GM19324 (cell line): ENCODE measurements at regions not wholly inside any gene's neighbourhood (a gene's known extent, or its start where the extent isn't known, plus 50 kb on each side); places are given as distances from the start of the nearest gene placed in this dataset.
"Not testable (repeated sequence)": the region's sequence is repeated elsewhere in the genome, so short reads cannot be mapped to it uniquely, and the experiment has no call there.

Experiments used
- ATAC-seq: cut with Tn5 transposase; IDR thresholded peaks from one replicate; pipeline ENCODE4 v1.9.1; 2021; ENCODE audit warnings: mild to moderate bottlenecking, moderate library complexity; ENCODE audit not compliant: unreplicated experiment, low FRiP score

DNA sequence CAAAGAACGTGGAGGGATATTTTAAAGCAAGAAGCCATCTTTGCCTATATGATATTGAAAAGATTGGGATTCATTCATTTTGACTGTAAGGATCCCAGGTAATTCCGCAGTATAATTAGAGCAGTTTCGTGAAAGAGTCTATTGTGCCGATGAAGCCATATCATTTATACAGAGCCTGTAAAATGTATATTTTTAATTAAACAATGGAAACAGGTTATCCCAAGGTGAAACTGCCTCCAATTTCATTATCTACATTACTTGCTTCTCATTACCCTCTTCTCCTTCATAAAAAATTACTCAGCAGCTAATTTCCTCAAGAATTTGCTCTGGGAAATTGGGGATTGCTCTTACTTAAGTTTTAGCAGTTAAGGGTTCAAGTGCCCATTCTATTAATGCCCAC is 444.1 kb downstream of the SOCS6 start:
- no peak for ATAC-seq

DNA sequence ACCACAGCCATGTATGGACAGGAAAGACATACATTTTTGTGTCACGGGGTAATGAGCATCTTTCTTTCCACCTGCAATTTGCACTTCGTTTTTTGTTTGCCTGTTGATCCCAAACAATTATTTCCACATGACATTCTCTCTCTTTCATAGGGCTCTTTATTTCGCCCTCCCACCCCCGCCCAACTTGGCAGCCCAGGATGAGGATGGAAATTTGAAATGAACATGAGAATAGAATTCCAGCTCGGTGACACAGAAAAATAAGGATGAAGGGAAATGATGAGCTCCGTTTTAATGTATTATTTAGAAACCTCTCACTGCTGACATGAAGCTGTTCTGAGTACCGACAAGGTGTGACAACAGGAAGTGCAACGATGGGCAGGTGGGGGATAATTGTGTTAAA is 443.3 kb downstream of the SOCS6 start:
- ATAC-seq = no peak

DNA sequence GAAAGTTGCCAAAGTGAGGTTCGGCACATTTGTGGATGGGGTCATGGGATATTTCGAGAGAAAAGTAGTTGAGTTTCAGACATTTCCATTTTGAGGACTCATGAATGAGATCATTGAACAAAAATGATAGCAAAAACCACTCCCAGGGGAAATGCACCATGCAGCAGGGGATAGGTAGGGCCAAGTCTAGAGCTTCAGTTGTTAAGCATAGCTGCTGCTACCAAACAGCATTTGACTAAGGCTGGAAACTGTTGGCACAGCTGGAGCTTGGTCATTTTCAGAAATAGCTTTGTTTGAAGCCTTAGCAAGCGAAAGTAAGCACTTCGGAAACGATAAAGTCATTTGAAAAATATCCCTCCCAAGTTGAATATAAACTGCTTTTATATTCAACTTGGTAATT is 431.8 kb downstream of the SOCS6 start:
- ATAC-seq = no peak

DNA sequence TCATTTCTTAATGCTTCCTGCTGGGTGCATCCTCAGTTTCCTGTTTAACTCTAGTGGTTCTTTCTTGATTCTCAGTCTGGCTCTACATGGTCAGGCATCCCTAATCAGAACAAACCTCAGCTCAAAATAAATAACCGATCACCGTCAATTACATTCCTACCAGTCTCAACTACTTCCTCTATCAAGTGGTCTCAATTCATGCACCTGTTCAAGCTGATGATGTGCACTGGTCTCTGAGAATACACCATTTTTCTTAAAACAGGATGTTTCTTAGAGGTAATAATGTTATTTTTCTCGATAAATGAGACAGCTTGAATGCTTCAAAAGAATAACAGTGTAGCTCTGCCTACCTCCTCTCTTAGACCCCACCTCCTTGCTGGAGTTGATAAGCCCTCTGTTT is 420.9 kb downstream of the SOCS6 start:
- no peak for ATAC-seq

DNA sequence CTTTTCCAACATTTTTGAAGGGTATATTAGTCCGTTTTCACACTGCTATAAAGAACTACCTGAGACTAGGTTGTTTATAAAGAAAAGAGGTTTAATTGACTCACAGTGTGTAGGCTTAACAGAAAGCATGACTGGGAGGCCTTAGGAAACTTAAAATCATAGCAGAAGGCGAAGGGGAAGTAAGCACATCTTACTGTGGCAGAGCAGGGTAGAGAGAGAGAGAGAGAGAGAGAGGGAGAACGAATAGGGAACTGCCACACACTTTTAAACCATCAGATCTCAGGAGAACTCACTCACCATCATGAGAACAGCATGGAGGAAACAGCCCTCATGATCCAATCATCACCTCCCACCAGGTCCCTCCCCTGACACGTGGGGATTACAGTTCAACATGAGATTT is 420.3 kb downstream of the SOCS6 start:
- no peak for ATAC-seq

DNA sequence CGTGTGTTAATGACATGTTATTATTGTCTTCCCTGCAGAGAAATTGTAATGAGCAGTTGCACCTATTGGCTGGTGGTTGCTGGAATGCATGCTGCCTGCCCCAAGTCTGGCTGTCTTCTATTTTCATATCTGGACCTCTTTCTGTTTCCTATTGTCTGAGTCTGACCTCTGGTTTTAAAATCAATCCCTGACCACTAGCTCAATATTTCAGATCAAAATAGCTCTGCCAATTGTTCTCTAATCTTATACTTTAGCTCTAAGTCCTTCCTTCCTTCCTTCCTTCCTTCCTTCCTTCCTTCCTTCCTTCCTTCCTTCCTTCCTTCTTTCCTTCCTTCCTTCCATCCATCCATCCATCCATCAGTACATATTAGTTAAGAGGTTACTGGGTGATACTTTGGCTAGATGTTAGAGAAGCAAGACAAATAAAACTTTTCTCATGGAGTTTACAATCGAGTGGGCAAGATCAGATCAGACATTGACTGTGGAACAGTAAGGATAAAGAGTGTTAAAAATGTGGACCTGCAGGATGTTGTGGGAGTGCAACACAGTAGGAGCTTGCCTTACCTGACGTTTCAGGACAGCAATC is 417.1 kb downstream of the SOCS6 start:
- ATAC-seq = no peak

DNA sequence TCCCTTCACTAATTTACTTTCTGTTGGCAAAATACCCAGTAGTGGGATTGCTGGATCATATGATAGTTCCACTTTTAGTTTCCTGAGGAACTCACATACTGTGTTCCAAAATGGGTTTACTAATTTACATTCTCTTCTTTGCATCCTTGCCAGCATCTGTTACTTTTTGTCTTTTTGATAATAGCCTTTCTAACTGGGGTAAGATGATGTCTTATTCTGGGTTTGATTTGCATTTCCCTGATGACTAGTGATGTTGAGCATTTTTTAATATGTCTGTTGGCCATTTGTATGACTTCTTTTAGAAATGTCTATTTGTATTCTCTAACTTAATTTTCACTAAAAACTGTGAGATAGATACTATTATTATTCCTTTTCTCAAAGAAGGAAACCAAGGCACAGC is 411.7 kb downstream of the SOCS6 start:
- ATAC-seq = no peak

DNA sequence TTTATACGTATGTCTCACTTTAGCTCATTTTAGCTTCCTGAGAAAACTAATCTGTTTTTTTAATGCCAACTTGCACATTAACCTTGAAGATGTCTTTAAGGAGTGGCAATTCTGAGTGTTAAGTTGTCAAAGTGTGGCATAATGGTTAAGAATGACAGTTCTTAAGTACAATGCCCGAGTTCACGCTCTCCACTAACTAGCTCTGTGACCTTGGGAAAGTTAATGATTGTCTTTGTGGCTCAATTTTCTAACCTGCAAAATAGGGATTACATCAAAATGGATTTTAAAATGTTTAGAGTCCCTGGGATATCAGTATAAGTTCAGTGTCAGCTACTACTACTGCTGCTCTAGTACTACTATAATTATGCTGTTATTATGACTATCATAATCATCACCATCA is 409.7 kb downstream of the SOCS6 start:
- ATAC-seq = no peak

DNA sequence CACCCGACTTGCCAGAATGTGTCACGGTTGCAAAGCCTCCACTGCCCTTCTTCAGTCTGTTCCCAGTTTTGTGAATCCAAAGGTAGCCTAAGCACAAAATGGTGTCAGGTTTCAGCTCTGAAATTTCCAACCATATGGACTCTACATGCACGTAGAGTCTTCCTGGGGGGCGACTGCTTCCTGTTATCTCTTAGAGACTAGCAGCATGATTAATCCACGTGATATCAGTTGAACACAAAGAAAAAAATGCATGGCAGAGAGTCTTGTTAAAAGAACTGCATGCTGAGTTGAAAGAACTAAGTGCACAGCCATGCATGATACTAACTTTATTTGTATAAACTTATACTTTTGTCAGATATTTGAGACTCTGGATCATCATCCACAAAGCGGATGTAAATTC is 404.4 kb downstream of the SOCS6 start:
- no peak for ATAC-seq

DNA sequence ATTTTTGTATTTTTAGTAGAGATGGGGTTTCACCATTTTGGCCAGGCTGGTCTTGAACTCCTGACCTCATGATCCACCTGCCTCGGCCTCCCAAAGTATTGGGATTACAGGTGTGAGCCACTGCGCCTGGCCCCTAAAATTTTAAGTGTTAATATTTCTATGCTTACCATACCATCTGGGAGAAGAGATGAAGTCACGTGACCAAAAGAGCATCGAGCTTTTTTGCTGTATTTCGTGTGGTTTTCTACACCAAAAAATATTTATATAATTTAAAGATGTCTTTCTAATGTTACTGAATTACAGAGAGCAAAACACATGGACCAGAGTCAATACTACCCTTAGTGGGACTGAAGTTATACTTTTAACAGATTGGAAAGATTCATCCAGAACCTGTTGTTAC is 400.9 kb downstream of the SOCS6 start:
- ATAC-seq = not testable (repeated sequence)

DNA sequence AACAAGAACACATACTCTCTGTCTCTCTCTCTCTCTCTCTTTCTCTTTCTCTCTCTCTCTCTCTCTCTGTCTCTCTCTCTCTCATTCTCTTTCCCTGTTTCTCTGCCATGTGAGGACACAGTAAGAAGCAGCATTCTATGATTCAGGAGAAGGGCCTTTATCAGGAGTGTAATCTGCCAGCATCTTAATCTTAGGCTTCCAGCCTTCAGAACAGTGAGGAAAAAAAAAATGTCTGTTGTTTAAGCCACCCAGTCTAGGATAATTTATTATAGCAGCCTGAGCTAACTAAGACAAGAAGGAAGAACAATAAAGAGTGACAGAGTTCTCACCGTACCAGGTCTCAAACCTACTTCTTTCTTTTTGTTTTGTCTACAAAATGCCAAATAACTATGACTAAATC is 399.4 kb downstream of the SOCS6 start:
- no peak for ATAC-seq

DNA sequence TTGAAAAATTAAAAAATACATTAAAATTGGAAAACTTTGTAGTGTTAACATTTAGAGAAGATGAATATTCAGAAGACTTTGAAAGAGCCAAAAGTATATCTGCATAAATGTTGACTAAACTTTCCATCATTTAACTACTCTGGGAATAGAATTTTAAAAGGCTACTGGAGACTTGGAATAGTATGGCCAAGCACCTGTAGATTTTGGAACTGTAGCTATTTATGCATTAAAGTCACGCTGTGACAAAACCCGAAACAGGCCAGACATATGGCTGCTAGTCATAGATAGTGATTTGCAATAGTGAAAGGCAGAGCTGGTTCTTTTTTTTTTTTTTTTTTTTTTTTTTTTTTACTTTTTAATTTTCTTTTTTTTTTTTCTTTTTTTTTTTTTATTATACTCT is 396.0 kb downstream of the SOCS6 start:
- no peak for ATAC-seq

DNA sequence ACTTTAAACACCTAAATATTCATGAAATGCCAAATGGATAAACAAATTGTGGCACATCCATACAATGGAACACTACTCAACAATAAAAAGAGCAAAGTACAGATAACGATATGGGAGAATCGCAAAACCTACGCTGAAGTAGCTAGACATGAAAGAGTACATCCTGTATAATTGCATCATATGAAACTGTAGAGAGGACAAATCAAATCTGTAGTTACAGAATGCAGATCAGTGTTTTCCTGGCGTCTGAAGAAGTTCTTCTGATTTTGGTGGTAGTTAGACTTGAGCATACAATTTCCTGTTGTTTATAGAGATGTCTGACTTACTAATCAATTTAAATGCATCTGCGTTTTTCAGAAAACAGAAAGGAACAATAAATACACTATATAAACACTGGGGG is 394.4 kb downstream of the SOCS6 start:
- no peak for ATAC-seq

DNA sequence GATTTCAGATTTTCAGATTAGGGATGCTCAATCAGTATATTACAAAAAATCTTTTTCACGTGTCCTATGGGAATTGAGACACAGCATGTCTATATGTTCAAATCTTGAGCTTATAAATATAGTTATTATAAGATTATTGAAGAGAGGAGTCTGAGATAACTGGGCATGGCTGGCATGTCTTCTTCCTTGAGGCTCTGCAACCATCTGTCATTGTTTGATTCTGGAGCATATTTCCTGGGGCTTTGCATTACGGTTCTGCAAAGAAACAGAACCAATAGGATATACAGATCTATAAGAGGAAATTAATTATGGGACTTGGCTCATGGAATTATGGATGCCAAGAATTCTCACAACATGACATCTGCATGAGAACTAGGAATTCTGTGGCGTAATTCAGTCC is 386.1 kb downstream of the SOCS6 start:
- no peak for ATAC-seq

DNA sequence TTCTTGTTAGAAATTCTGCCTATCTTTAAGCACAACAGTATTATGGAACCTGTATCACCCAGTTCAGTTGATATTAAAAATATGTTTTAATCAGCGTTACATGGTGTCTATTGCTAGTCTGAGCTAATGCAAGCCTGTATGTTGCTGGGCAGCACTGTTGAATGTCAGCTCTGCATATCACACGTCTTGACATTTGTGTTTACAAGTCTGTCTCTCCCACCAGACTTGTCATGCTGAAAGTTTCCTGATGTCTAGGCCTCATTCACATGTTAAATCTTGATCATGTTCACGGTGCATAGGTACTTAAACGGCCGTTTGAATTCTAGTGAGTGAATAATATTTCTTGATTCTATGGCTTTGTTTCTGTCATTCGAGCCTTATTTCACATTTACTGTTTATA is 385.0 kb downstream of the SOCS6 start:
- ATAC-seq = no peak

DNA sequence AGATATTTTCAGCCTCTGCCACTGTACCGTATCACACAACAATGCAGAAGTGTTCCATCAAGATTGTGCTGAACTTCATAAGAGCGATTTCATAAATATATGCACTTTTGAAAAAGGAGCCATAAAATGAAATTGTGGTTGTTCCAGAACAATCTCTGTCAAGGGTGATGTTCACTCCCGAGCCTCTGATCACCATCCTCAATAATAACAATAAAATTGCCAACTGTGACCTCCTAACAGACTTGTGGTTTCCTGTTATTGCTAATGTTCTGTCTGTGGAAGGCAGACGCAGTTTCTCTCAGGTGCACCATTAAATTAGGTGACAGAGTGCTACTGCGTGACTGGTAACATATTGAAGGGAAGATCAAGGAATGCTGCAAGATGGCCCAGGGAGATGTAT is 383.7 kb downstream of the SOCS6 start:
- no peak for ATAC-seq

DNA sequence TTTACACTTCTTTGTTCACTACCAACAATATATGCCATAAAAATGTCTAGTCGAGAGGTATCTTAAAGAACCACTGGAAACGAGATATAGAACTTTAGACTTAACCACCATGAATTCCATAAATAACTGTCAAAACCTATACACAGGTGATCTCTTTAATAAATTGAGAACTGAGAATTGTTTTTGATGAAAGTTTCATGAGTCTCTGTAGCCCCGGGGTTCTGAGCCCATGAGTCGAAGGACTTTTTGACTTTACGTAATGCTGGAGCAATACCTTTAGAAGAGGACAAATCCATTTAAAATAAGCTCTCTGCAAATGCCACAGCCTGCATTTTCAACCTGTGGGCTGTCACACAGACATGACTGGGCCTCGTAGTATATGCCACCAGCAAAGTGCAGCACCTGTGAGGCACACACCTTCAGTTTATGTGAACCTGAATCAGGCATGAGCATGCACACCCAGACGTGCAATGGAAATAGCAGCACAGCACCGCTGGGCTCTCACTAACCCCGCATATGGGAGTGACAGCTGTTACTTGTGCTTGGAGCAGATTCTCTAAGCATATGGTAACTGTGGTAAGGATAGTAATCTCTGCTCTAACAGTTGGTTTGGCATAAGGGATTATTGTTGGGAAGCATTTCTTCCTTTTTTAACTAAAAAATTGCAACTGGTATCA is 383.2 kb downstream of the SOCS6 start:
- no peak for ATAC-seq

DNA sequence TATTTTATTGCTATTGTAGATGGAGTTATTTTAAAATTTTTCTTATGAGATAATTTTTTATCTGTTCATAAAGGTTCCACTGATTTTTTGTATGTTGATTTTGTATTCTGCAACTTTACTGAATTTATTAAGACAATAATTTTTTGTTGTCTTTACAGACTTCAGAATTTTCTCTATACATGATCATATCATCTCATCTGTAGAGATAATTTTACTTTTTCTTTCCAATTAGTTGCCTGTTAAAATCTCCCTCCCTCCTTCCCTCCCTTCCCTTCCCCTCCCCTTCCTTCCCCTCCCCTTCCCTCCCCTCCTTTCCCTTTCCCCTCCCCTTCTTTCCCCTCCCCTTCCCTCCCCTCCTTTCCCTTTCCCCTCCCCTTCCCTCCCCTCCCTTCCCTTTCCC is 378.1 kb downstream of the SOCS6 start:
- no peak for ATAC-seq

DNA sequence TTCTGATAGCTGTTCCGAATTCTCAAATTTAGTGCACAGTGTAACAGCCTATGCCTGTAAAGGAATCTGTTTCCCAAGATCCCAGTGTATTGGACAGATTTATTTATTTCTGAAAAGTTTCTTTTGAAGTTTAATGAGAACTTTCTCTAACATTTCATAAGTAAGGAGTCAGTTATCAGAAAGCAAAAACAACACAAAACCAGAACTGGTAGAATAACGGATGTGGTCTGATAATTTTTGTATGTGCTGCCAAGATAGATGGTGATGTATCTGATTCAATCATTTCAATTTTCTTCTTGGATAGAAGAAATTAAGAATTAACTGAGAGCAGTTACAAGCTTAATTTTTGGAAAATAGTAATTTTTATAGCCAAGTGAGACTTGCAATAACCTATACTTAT is 374.3 kb downstream of the SOCS6 start:
- ATAC-seq = no peak

DNA sequence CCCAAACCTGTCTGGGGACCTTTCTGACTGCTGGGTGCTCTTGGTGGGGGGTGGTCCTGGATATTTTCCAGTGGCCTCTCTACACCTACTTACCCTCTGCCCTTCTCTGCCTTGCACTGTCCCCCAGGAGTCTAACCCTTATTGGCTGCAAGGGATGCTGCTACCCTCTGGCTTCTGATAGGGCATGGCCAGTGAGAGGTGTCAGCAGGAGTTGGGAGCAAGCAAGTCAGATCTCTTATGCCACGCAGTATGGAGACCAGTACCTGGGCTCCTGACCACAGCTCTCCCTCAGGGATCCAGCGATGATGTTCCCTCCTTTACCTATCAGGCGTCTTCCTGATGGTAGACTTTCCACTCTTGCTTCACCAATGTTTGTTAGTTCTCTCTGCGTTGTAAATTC is 373.7 kb downstream of the SOCS6 start:
- no peak for ATAC-seq

DNA sequence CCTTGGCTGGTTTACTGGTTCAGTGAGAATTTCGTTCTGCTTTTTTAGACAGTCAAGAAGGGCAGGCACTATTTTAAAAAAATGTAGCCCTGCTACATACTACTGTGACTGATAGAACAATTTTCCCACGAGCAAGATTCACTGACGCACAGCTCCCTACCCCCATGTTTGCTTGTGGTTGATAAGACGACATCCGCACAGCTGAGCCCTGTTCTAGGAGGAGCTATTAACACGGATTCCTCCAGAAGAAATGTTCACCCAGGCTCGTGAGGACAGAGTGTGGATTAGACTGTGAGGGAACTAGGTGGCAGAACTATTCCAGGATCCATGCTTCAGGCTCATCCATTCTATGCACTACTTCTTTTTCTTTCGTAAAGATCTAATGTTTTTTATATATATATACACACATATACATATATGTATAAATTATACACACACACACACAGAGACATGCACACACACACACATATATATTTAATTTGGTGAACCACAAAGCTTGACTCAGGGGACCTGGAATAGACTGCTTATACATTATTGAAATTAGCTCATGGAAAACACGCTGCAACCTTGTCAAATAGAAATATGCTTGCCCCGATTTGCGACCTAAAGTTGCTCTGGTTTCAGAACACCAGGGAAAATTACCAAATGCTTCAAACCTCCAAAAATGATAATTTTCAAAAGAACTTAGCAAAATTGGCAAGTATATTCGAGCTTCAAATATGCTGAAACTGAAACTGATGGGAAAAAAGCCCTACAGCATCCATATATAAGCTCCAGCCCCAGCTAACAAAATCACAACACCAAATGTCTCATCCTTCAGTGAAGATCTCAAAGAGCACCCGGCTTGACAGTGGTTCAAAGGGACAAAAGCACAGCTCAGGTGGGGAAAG is 370.4 kb downstream of the SOCS6 start:
- ATAC-seq = no peak

DNA sequence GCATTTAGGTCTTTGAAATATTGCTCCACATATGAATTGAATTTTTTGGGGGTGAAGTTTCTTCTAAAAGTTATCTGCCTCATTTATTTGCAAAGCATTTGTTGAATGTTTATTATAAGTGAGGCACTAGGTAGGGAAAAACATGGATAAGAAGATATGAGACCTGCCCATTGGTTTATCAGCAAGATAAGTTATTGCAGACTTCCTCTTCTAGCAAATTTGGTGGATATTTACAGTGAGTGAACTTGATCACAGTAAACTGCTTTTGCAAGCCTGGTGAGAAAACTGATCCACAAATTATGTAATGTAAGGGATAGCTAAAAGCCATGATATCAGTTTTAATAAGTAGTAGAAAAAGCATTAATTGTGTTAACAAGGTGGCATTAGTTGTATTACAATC is 364.8 kb downstream of the SOCS6 start:
- no peak for ATAC-seq
